Esophagus squamous epithelium (tissue), 4 donors: ENCODE measurements at regions not wholly inside any gene's neighbourhood (a gene's known extent, or its start where the extent isn't known, plus 50 kb on each side); places are given as distances from the start of the nearest gene placed in this dataset.

Source experiments
- CTCF ChIP-seq, 6 experiments: fragments of 450-650 bp in 4 of 6; fragments of 200-600 bp in 2 of 6; sonication (generic) in 2 of 6; IDR thresholded peaks; one replicate each; pipeline ENCODE4 v1.5.1; 2016 to 2019; ENCODE audit warnings: antibody characterized with exemption in 6 of 6, mild to moderate bottlenecking in 4 of 6, moderate library complexity in 4 of 6
- POLR2A ChIP-seq, 4 donors: fragments of 450-650 bp; IDR thresholded peaks; one replicate each; pipeline ENCODE4 v1.6.1; 2017; ENCODE audit warnings: antibody characterized with exemption in 4 of 4, mild to moderate bottlenecking in 4 of 4, moderate library complexity in 3 of 4

DNA sequence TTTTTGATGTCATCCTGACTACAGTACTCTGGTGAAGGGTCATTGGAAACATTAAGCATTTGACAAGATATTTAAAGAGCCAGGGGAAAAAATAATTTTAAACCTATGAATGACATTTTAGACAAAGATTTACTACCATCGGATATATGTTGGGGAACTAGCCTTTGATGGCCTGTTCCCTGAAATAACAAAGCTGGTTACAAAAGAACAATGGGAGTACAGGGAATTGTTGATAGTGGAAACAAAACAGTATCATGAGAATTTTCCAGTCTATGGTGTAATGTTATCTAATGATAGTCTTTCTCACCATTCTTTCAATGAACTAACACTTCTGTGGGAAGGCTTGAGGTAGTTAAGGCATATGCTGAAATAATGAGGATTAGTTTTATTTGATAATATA lies 125.9 kb upstream of the KLHL4 start:
- no peak for TF ChIP-seq CTCF (IDR thresholded peaks at IDR 0.05)
- TF ChIP-seq POLR2A (IDR thresholded peaks at IDR 0.05): no peak
